GM10248 (cell line): ENCODE measurements at regions not wholly inside any gene's neighbourhood (a gene's known extent, or its start where the extent isn't known, plus 50 kb on each side); places are given as distances from the start of the nearest gene placed in this dataset.

Source experiments
- CTCF ChIA-PET: fragments of 300-600 bp; sonication (Branson Sonifier 250); formaldehyde crosslinking; extraction: SDS; loops from one replicate; lab custom pipeline; 2021; ENCODE audit warnings: antibody characterized with exemption; lab: Yijun Ruan, JAX
- POLR2A ChIA-PET: fragments of 350-650 bp; sonication (Branson Sonifier 250); formaldehyde crosslinking; extraction: SDS; loops from one replicate; lab custom pipeline; 2020; ENCODE audit warnings: antibody characterized with exemption; lab: Yijun Ruan, JAX
- DNase-seq: peaks from one replicate; pipeline ENCODE4 v3.0.0; 2012; ENCODE audit errors: extremely low spot score
- CTCF ChIP-seq: IDR thresholded peaks from 2 replicates; pipeline ENCODE4 v1.5.1; 2012; ENCODE audit warnings: mild to moderate bottlenecking, low read depth; ENCODE audit errors: extremely low read depth, missing control alignments, control extremely low read depth

GRCh38 chr10:128546651-128547165 is 420.5 kb upstream of the MKI67 start:
- ChIA-PET POLR2A (no interaction called here), CTCF (no interaction called here)
- no peak for DNase-seq
- no peak for TF ChIP-seq CTCF

- TF ChIP-seq CTCF: no peak
- ChIA-PET POLR2A (no interaction called here), CTCF (no interaction called here)
- DNase-seq: no peak
These were observed 422.9 kb upstream of the MKI67 start for GRCh38 chr10:128549101-128549608.

- POLR2A ChIA-PET: no interaction called here
- TF ChIP-seq CTCF: no peak
- no peak for DNase-seq
- CTCF ChIA-PET: interaction anchor here (0.9 kb wide), 1 partner anchor 14 kb away, joined by 4 read pairs; no protein-coding TSS in a partner anchor
These were observed 423.8 kb upstream of the MKI67 start for GRCh38 chr10:128550045-128550444.

- no peak for TF ChIP-seq CTCF
- no peak for DNase-seq
- ChIA-PET CTCF (no interaction called here), POLR2A (no interaction called here)
These were observed 425.3 kb upstream of the MKI67 start for GRCh38 chr10:128551475-128551874.

GRCh38 chr10:128553755-128554154 is 427.5 kb upstream of the MKI67 start:
- ChIA-PET POLR2A (no interaction called here), CTCF (no interaction called here)
- TF ChIP-seq CTCF: no peak
- no peak for DNase-seq

GRCh38 chr10:128556182-128557110 is 430.2 kb upstream of the MKI67 start:
- ChIA-PET CTCF (no interaction called here), POLR2A (no interaction called here)
- no peak for TF ChIP-seq CTCF
- no peak for DNase-seq
